IMR-90 (cell line): ENCODE measurements at regions not wholly inside any gene's neighbourhood (a gene's known extent, or its start where the extent isn't known, plus 50 kb on each side); places are given as distances from the start of the nearest gene placed in this dataset.

Source experiments
- ATAC-seq: fragments of 200-7000 bp; cut with Tn5 transposase; 2 replicates; pipeline ENCODE4 v1.9.1; 2020; ENCODE audit warnings: low read depth, mild to moderate bottlenecking, moderate library complexity
- BruUV-seq: library from RNA; stranded (reverse); fragments of 400-500 nt; replicated peaks from 2 replicates; lab custom pipeline; 2021; lab: Mats Ljungman, UMichigan
- CTCF ChIA-PET: fragments of 300-600 bp; formaldehyde crosslinking; extraction: SDS; loops from one replicate; lab custom pipeline; 2021; ENCODE audit warnings: antibody characterized with exemption; lab: Yijun Ruan, JAX
- POLR2A ChIA-PET: fragments of 300-600 bp; sonication (Branson Sonifier 250); formaldehyde crosslinking; loops from one replicate; lab custom pipeline; 2022; ENCODE audit warnings: antibody characterized with exemption; ENCODE audit not compliant: unreplicated experiment; lab: Charles Lee
- DNase-seq: peaks from one replicate; pipeline ENCODE4 v3.0.0; 2013
- H2AFZ ChIP-seq: replicated peaks from 2 replicates; pipeline ENCODE3; 2013; ENCODE audit warnings: low read length, mild to moderate bottlenecking; ENCODE audit not compliant: poor library complexity
- H2AK5ac ChIP-seq: 2 replicates; pipeline ENCODE4 v1.6.1; 2013; ENCODE audit warnings: low read depth, low read length, inconsistent platforms
- H2AK9ac ChIP-seq: replicated peaks from 2 replicates; pipeline ENCODE3; 2013; ENCODE audit warnings: mild to moderate bottlenecking, low read depth, low read length, moderate library complexity; ENCODE audit not compliant: poor library complexity
- H2BK120ac ChIP-seq: 2 replicates; pipeline ENCODE4 v1.6.1; 2013; ENCODE audit warnings: low read depth, low read length, inconsistent platforms
- H2BK15ac ChIP-seq: 3 replicates; pipeline ENCODE4 v1.6.1; 2013; ENCODE audit warnings: low read depth, low read length, inconsistent platforms
- H2BK20ac ChIP-seq: 2 replicates; pipeline ENCODE4 v1.6.1; 2013; ENCODE audit warnings: low read depth, mild to moderate bottlenecking, inconsistent platforms, low read length, moderate library complexity
- H2BK5ac ChIP-seq: 2 replicates; pipeline ENCODE4 v1.6.1; 2013; ENCODE audit warnings: mild to moderate bottlenecking, low read depth, low read length, inconsistent platforms; ENCODE audit not compliant: poor library complexity, severe bottlenecking
- H3K14ac ChIP-seq: replicated peaks from 2 replicates; pipeline ENCODE4 v1.6.1; 2013; ENCODE audit warnings: low read depth, low read length, inconsistent platforms
- H3K18ac ChIP-seq: 2 replicates; pipeline ENCODE4 v1.6.1; 2013; ENCODE audit warnings: low read depth, low read length, control low read depth
- H3K23ac ChIP-seq: 2 replicates; pipeline ENCODE4 v1.6.1; 2013; ENCODE audit warnings: low read depth, low read length, inconsistent platforms
- H3K27ac ChIP-seq: 2 replicates; pipeline ENCODE4 v1.5.1; 2013; ENCODE audit warnings: mild to moderate bottlenecking, control low read depth, low read length; ENCODE audit not compliant: insufficient read depth
- H3K27me3 ChIP-seq: 2 replicates; pipeline ENCODE4 v1.6.1; 2013; ENCODE audit warnings: low read length; ENCODE audit not compliant: control insufficient read depth, insufficient read depth
- H3K36me3 ChIP-seq: 2 replicates; pipeline ENCODE4 v1.6.1; 2013; ENCODE audit warnings: low read length, mixed read lengths; ENCODE audit not compliant: control insufficient read depth, insufficient read depth
- H3K4ac ChIP-seq: 2 replicates; pipeline ENCODE4 v1.6.1; 2013; ENCODE audit warnings: low read depth, low read length, inconsistent platforms
- H3K4me1 ChIP-seq: 2 replicates; pipeline ENCODE4 v1.6.1; 2013; ENCODE audit warnings: low read length, mixed read lengths; ENCODE audit not compliant: control insufficient read depth, insufficient read depth
- H3K4me2 ChIP-seq: 2 replicates; pipeline ENCODE4 v1.6.1; 2013; ENCODE audit warnings: low read depth, mild to moderate bottlenecking, control low read depth, low read length, moderate library complexity
- H3K4me3 ChIP-seq: 2 replicates; pipeline ENCODE4 v1.5.1; 2013; ENCODE audit warnings: low read depth, mild to moderate bottlenecking, control low read depth, low read length, moderate library complexity; ENCODE audit not compliant: insufficient read depth
- H3K56ac ChIP-seq: 2 replicates; pipeline ENCODE4 v1.6.1; 2013; ENCODE audit warnings: low read length, inconsistent platforms; ENCODE audit not compliant: insufficient read depth; ENCODE audit errors: extremely low read depth
- H3K79me1 ChIP-seq, 2 experiments: 2 replicates each; pipeline ENCODE4 v1.6.1; 2013; ENCODE audit warnings: low read length in 2 of 2, inconsistent platforms in 1 of 2, low read depth in 1 of 2
- H3K9ac ChIP-seq: 2 replicates; pipeline ENCODE4 v1.6.1; 2013; ENCODE audit warnings: low read depth, low read length, control low read depth
- H3K9me1 ChIP-seq: 2 replicates; pipeline ENCODE4 v1.6.1; 2013; ENCODE audit warnings: low read length, inconsistent platforms; ENCODE audit not compliant: insufficient read depth
- H3K9me3 ChIP-seq: 2 replicates; pipeline ENCODE4 v1.6.1; 2013; ENCODE audit warnings: low read length; ENCODE audit not compliant: control insufficient read depth, insufficient read depth
- H4K20me1 ChIP-seq: 2 replicates; pipeline ENCODE4 v1.6.1; 2013; ENCODE audit warnings: low read length, inconsistent platforms; ENCODE audit not compliant: insufficient read depth
- H4K5ac ChIP-seq: 2 replicates; pipeline ENCODE4 v1.6.1; 2013; ENCODE audit warnings: mild to moderate bottlenecking, low read depth, low read length, control low read depth
- H4K8ac ChIP-seq, 2 experiments: 2 replicates each; pipeline ENCODE4 v1.6.1; 2013; ENCODE audit warnings: low read depth in 2 of 2, low read length in 2 of 2, control low read depth in 1 of 2, inconsistent platforms in 1 of 2
- H4K91ac ChIP-seq: 2 replicates; pipeline ENCODE4 v1.6.1; 2013; ENCODE audit warnings: low read depth, low read length, inconsistent platforms; ENCODE audit not compliant: insufficient read depth
- BHLHE40 ChIP-seq: fragments of 150-350 bp; IDR thresholded peaks from 2 replicates; pipeline ENCODE4 v1.6.1; 2016; ENCODE audit warnings: mild to moderate bottlenecking, low read depth, low read length
- ELK1 ChIP-seq: fragments of 150-350 bp; IDR thresholded peaks from 2 replicates; pipeline ENCODE4 v1.6.1; 2016; ENCODE audit warnings: low read depth, mild to moderate bottlenecking, low read length, moderate library complexity, borderline replicate concordance
- POLR2A ChIP-seq: IDR thresholded peaks from 2 replicates; pipeline ENCODE4 v1.6.1; 2012; ENCODE audit warnings: mild to moderate bottlenecking, low read depth, low read length
- WGBS, 2 experiments: methylation state at CpG; one replicate each; pipeline versions ENCODE4 v1.1.5 to v1.1.7; 2013; ENCODE audit warnings: missing lambda C conversion rate in 2 of 2; ENCODE audit not compliant: insufficient read length in 1 of 2; ENCODE audit errors: extremely low coverage in 2 of 2; 5-methylcytosine and 5-hydroxymethylcytosine counted together
- dilution Hi-C: fragments of 300-500 bp; cut with HindIII; formaldehyde crosslinking; loops from one replicate; pipeline ENCODE4 v1.14.3; 2018; ENCODE audit warnings: low sequenced_read_pairs; ENCODE audit not compliant: unreplicated experiment
- in situ Hi-C: fragments of 300-500 bp; cut with MboI; formaldehyde crosslinking; loops from 3 replicates; pipeline ENCODE4 v1.14.3; 2019; ENCODE audit warnings: low sequenced_read_pairs, inconsistent platforms, mixed read lengths
- intact Hi-C: fragments of 100-400 bp; cut with micrococcal nuclease; formaldehyde crosslinking; loops from 2 replicates; pipeline ENCODE4 v1.10.0; 2022
- TF ChIP-seq, protein P1 (sequence below): conservative IDR thresholded peaks from 2 replicates; pipeline ENCODE4 v1.5.1; 2012; ENCODE audit warnings: mild to moderate bottlenecking, low read depth, low read length, improper control_type of control experiment

GRCh38 chrX:138378876-138379275 is 332.6 kb downstream of the FGF13 start:
- TF ChIP-seq, protein P1, sequence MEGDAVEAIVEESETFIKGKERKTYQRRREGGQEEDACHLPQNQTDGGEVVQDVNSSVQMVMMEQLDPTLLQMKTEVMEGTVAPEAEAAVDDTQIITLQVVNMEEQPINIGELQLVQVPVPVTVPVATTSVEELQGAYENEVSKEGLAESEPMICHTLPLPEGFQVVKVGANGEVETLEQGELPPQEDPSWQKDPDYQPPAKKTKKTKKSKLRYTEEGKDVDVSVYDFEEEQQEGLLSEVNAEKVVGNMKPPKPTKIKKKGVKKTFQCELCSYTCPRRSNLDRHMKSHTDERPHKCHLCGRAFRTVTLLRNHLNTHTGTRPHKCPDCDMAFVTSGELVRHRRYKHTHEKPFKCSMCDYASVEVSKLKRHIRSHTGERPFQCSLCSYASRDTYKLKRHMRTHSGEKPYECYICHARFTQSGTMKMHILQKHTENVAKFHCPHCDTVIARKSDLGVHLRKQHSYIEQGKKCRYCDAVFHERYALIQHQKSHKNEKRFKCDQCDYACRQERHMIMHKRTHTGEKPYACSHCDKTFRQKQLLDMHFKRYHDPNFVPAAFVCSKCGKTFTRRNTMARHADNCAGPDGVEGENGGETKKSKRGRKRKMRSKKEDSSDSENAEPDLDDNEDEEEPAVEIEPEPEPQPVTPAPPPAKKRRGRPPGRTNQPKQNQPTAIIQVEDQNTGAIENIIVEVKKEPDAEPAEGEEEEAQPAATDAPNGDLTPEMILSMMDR, result no peak
- TF ChIP-seq POLR2A (no peak), ELK1 (no peak), BHLHE40 (no peak)

More at GRCh38 chrX:138378876-138379275, 332.6 kb downstream of the FGF13 start:
- no peak overlapping the region for H3K9ac ChIP-seq
- no peak overlapping the region for H2AK9ac ChIP-seq
- H3K4me2 ChIP-seq, result no peak overlapping the region
- no peak overlapping the region for H3K56ac ChIP-seq
- no peak overlapping the region for H2BK120ac ChIP-seq
- H3K27ac ChIP-seq, result no peak overlapping the region
- H3K4me3 ChIP-seq, result no peak overlapping the region
- no peak overlapping the region for H2BK15ac ChIP-seq
- POLR2A ChIA-PET, result no interaction called here
- no peak overlapping the region for H4K8ac ChIP-seq
- H3K14ac ChIP-seq, result no peak overlapping the region
- H3K23ac ChIP-seq, result no peak overlapping the region
- H2BK5ac ChIP-seq, result no peak overlapping the region
- ATAC-seq, result no peak
- WGBS, 2 experiments, result no CpG with 5 or more reads among the region's 2 CpGs
- no peaks in the 10 kb centered on the region for H3K4me1 ChIP-seq
- no peak overlapping the region for H2BK20ac ChIP-seq
- no peaks in the 10 kb centered on the region for H3K9me1 ChIP-seq
- H4K5ac ChIP-seq, result no peak overlapping the region
- in situ Hi-C loops (no loop called here), intact Hi-C loops (no loop called here), dilution Hi-C loops (no loop called here)
- no peak overlapping the region for H3K4ac ChIP-seq
- no peaks in the 10 kb centered on the region for H3K36me3 ChIP-seq
- no peaks in the 10 kb centered on the region for H3K27me3 ChIP-seq
- no peaks in the 10 kb centered on the region for H3K9me3 ChIP-seq
- H3K18ac ChIP-seq, result no peak overlapping the region
- no peaks in the 10 kb centered on the region for H3K79me1 ChIP-seq
- no peak overlapping the region for H2AK5ac ChIP-seq
- no peak overlapping the region for H4K91ac ChIP-seq
- CTCF ChIA-PET, result no interaction called here
- BruUV-seq, result no TSS peak
- no peaks in the 10 kb centered on the region for H4K20me1 ChIP-seq
- DNase-seq, result no peak
- H2AFZ ChIP-seq, result no peak overlapping the region
